ENCODE measurements at regions not wholly inside any gene's neighbourhood (a gene's known extent, or its start where the extent isn't known, plus 50 kb on each side); places are given as distances from the start of the nearest gene placed in this dataset.

DNA sequence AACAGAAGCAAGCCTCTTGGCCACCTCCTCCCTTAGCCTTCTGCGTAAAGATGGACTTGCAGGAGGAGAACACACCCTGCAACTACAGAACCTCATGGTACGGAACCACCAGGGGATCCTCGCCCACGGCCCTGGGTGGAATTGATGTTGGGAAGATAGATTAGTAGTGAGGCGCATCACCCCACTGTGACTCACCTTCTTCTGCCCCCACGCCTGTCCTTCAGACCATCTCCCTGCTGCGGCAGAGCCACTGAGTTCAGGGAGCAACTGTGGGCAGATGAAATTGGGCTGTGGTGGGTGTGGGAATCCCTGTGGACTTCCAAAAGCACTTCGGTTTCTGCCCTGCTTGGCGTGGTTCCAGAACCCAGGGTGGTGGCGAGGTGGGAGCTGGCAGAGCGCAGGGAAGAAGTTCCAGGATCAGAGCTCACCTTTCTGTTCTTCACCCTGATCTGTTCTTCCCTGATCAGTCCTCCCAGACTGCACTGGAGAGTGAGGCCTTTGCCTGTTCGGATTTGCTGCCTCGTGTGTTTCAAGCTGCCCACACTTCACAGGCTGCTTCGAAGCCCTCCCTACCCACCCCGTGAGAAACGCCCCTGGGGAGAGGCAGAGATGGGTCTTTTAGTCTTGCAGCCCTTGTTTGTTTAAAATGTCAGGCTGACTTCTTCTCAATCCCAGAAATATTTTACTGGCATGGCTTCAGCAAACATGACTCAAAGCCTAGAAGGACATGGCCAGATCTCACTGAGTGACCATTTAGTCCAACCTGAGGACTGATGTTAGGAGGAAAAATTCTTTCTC is 92.8 kb upstream of the MLN start:
- H3K4me3 ChIP-seq (ENCODE audit: insufficient read depth, low read depth, low read length), result no peak overlapping the region
- no peaks in the 10 kb centered on the region for H3K36me3 ChIP-seq (ENCODE audit: control insufficient read depth, insufficient read depth, low read length)
- no peak overlapping the region for H3K27ac ChIP-seq (ENCODE audit: insufficient read depth, low read depth, low read length, poor library complexity, severe bottlenecking)
- WGBS, 2 experiments, result 91% methylated on average over 16 of the region's 16 CpGs
- no peaks in the 10 kb centered on the region for H3K9me3 ChIP-seq (ENCODE audit: control insufficient read depth, low read length)
- no peaks in the 10 kb centered on the region for H3K27me3 ChIP-seq (ENCODE audit: control insufficient read depth, insufficient read depth, low read length, poor library complexity, severe bottlenecking)
- H3K4me1 ChIP-seq (ENCODE audit: control insufficient read depth, insufficient read depth, low read length), result no peaks in the 10 kb centered on the region

DNA sequence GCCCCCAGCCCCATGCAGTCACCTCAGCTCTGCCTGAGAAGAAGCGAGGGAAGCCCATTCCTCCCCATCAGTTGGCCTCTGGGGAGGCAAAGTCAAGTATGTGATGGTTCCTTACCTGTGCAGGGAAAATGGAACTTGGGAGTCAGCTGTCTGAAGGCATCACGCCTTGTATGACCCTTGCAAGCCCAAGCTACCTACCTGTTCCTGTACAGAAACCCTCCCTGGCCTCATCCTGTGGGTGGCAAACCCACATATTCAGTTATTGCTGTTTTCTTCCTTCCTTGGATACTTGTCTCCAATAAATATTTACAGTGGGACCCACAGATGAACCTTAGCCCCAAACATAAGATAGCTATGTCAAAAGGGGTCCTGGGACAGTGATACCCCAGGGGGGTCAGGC is 92.2 kb upstream of the MLN start:
- H3K27me3 ChIP-seq (ENCODE audit: control insufficient read depth, insufficient read depth, low read length, poor library complexity, severe bottlenecking), result no peaks in the 10 kb centered on the region
- H3K36me3 ChIP-seq (ENCODE audit: control insufficient read depth, insufficient read depth, low read length), result no peaks in the 10 kb centered on the region
- no peaks in the 10 kb centered on the region for H3K4me1 ChIP-seq (ENCODE audit: control insufficient read depth, insufficient read depth, low read length)
- H3K9me3 ChIP-seq (ENCODE audit: control insufficient read depth, low read length), result no peaks in the 10 kb centered on the region
- WGBS, 2 experiments, result 93 to 94% methylated on average over 2 of the region's 2 CpGs
- H3K4me3 ChIP-seq (ENCODE audit: insufficient read depth, low read depth, low read length), result no peak overlapping the region
- H3K27ac ChIP-seq (ENCODE audit: insufficient read depth, low read depth, low read length, poor library complexity, severe bottlenecking), result no peak overlapping the region

DNA sequence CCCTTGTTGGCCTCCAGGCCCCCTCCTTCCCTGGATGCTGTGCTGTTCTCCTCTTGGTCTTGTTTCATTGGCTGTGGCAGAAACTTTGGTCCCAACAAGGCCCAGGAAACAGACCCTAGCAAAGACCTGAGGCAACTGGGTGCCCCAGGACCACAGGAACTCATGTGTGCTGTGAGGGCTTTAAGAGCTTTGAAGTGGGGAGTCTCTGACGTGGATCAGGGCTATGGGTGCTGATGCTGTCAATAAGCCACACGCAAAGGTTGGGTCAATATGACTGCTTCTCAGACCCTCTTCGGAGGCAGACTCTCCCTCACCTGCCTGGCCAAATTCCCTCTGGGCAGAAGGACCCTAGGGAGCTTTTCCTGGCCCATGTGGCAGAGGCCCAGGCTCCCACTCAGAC is 91.5 kb upstream of the MLN start:
- no peaks in the 10 kb centered on the region for H3K4me1 ChIP-seq (ENCODE audit: control insufficient read depth, insufficient read depth, low read length)
- 92 to 94% methylated on average over 3 of the region's 3 CpGs for WGBS, 2 experiments
- H3K36me3 ChIP-seq (ENCODE audit: control insufficient read depth, insufficient read depth, low read length), result no peaks in the 10 kb centered on the region
- no peaks in the 10 kb centered on the region for H3K9me3 ChIP-seq (ENCODE audit: control insufficient read depth, low read length)
- H3K4me3 ChIP-seq (ENCODE audit: insufficient read depth, low read depth, low read length), result no peak overlapping the region
- H3K27me3 ChIP-seq (ENCODE audit: control insufficient read depth, insufficient read depth, low read length, poor library complexity, severe bottlenecking), result no peaks in the 10 kb centered on the region
- H3K27ac ChIP-seq (ENCODE audit: insufficient read depth, low read depth, low read length, poor library complexity, severe bottlenecking), result no peak overlapping the region

DNA sequence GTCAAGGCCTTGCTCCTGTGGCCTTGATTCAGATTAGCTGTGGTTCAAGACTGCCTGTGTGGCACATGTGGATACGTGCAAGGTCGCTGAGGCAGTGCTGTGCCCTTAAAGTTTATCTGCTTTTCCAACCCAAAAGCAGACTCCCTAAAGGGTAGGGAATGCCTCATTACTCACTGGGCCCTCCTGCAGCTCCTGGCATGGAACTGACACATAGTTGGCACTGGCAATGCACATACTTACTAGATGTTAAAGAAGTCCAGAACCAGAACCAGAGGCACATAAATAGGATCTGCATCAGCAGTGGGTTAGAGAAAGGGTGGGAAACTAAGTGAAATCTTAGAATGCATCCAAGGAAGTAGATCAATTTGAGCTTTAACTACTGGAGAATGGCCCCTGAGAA is 90.6 kb upstream of the MLN start:
- 91 to 95% methylated on average over 2 of the region's 2 CpGs for WGBS, 2 experiments
- H3K36me3 ChIP-seq (ENCODE audit: control insufficient read depth, insufficient read depth, low read length), result no peaks in the 10 kb centered on the region
- H3K4me3 ChIP-seq (ENCODE audit: insufficient read depth, low read depth, low read length), result no peak overlapping the region
- no peak overlapping the region for H3K27ac ChIP-seq (ENCODE audit: insufficient read depth, low read depth, low read length, poor library complexity, severe bottlenecking)
- no peaks in the 10 kb centered on the region for H3K4me1 ChIP-seq (ENCODE audit: control insufficient read depth, insufficient read depth, low read length)
- H3K9me3 ChIP-seq (ENCODE audit: control insufficient read depth, low read length), result no peaks in the 10 kb centered on the region
- H3K27me3 ChIP-seq (ENCODE audit: control insufficient read depth, insufficient read depth, low read length, poor library complexity, severe bottlenecking), result no peaks in the 10 kb centered on the region

DNA sequence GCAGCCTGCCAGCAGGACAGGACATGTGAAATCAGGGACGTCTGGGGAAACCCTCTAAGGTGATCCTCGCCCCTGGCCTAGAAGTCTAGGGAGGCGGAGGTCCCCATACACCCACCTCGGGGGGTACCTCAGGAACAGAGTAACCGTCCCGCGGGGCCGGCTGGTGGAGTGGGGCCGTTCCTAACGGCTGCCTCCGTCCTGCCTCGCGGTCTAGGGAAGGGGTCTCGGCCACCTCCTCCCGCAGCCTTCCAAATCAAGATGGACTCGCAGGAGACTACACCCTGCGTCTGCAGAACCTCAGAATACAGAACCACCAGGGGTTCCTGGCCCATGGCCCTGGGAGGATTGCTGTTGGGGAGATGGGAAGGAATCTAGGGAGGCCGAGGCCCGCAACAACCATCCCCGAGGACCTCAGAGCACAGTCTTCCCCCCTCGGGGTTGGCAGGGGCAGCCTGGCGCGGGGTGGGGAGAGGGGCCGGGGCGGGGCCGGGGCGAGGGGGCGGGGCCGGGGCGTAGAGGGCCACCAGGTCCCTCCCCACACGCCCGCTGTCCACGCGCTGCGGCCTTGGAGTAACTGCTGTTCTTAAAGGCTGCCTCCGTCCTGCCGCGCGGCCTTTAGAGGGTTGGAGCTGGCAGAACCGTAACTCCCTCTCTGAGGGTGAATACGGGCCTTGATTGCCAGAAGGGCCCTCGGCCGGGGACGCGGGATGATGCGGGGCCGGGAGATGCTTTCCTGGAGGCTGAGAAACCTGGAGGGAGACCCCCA is 89.0 kb upstream of the MLN start:
- H3K4me3 ChIP-seq (ENCODE audit: insufficient read depth, low read depth, low read length), result no peak overlapping the region
- H3K27ac ChIP-seq (ENCODE audit: insufficient read depth, low read depth, low read length, poor library complexity, severe bottlenecking), result no peak overlapping the region
- H3K27me3 ChIP-seq (ENCODE audit: control insufficient read depth, insufficient read depth, low read length, poor library complexity, severe bottlenecking), result no peaks in the 10 kb centered on the region
- H3K9me3 ChIP-seq (ENCODE audit: control insufficient read depth, low read length), result no peaks in the 10 kb centered on the region
- 94 to 95% methylated on average over 47 of the region's 47 CpGs for WGBS, 2 experiments
- H3K36me3 ChIP-seq (ENCODE audit: control insufficient read depth, insufficient read depth, low read length), result no peaks in the 10 kb centered on the region
- no peaks in the 10 kb centered on the region for H3K4me1 ChIP-seq (ENCODE audit: control insufficient read depth, insufficient read depth, low read length)

GRCh38 chr6:33888664-33889200 is 84.9 kb upstream of the MLN start:
- Histone ChIP-seq H3K27ac (ENCODE audit: insufficient read depth, low read depth, low read length, poor library complexity, severe bottlenecking) (no peak overlapping the region), H3K36me3 (ENCODE audit: control insufficient read depth, insufficient read depth, low read length) (no peaks in the 10 kb centered on the region), H3K9me3 (ENCODE audit: control insufficient read depth, low read length) (no peaks in the 10 kb centered on the region), H3K27me3 (ENCODE audit: control insufficient read depth, insufficient read depth, low read length, poor library complexity, severe bottlenecking) (no peaks in the 10 kb centered on the region), H3K4me3 (ENCODE audit: insufficient read depth, low read depth, low read length) (no peak overlapping the region), H3K4me1 (ENCODE audit: control insufficient read depth, insufficient read depth, low read length) (no peaks in the 10 kb centered on the region)
- 89 to 90% methylated on average over 9 of the region's 9 CpGs for WGBS, 2 experiments

GRCh38 chr6:33888183-33888582 is 84.4 kb upstream of the MLN start:
- Histone ChIP-seq H3K36me3 (ENCODE audit: control insufficient read depth, insufficient read depth, low read length) (no peaks in the 10 kb centered on the region), H3K4me1 (ENCODE audit: control insufficient read depth, insufficient read depth, low read length) (no peaks in the 10 kb centered on the region), H3K27me3 (ENCODE audit: control insufficient read depth, insufficient read depth, low read length, poor library complexity, severe bottlenecking) (no peaks in the 10 kb centered on the region), H3K9me3 (ENCODE audit: control insufficient read depth, low read length) (no peaks in the 10 kb centered on the region), H3K4me3 (ENCODE audit: insufficient read depth, low read depth, low read length) (no peak overlapping the region), H3K27ac (ENCODE audit: insufficient read depth, low read depth, low read length, poor library complexity, severe bottlenecking) (no peak overlapping the region)
- 88% methylated on average over 10 of the region's 10 CpGs for WGBS, 2 experiments

GRCh38 chr6:33886673-33887144 is 82.9 kb upstream of the MLN start:
- Histone ChIP-seq H3K4me1 (ENCODE audit: control insufficient read depth, insufficient read depth, low read length) (peaks cover under 1% of the 10 kb centered on the region), H3K27me3 (ENCODE audit: control insufficient read depth, insufficient read depth, low read length, poor library complexity, severe bottlenecking) (no peaks in the 10 kb centered on the region), H3K36me3 (ENCODE audit: control insufficient read depth, insufficient read depth, low read length) (no peaks in the 10 kb centered on the region), H3K4me3 (ENCODE audit: insufficient read depth, low read depth, low read length) (no peak overlapping the region), H3K27ac (ENCODE audit: insufficient read depth, low read depth, low read length, poor library complexity, severe bottlenecking) (no peak overlapping the region), H3K9me3 (ENCODE audit: control insufficient read depth, low read length) (no peaks in the 10 kb centered on the region)
- 90 to 94% methylated on average over 11 of the region's 11 CpGs for WGBS, 2 experiments

DNA sequence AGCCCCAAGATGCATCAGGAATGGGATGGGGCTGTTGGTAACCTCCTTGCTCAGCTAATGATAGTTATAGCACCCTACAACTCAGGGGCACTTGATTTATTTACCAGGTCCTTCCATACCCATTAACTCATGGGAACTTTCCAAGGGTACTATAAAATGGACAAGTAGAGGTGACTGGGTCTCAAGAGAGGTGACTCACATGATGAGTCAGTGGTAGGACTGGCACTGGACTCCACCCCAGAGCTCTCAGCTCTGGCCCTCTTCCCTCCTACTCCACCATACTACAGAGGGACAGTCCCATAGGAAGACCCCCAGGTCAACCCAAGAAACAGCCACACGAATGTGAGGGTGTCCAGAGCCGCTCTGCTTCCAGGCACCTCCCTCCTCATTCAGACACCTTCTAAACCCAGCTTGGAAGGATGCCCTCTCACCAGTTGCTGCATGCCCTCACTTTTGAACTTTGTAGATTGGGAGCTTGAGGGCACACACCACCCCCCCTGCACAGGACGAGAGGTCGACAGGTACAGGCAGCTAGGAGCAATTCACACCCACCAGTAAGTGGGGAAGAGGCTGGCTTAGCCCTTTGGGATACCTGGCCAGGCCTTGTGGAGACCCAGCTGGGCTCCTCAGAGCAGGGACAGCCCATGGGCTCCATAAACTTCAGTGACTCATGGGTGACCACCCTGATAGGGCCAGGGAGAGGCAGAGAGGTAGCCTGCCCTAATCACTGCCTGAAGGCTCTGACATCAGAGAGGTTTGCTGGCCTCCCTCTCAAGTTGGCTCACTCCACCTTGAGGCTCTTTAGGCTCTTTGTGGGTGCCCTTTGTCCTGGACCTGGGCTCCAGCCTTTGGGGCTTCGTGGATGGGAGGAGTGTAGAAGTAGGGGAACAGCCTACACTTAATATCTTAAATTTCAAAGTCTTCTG is 81.6 kb upstream of the MLN start:
- no peaks in the 10 kb centered on the region for H3K9me3 ChIP-seq (ENCODE audit: control insufficient read depth, low read length)
- no peaks in the 10 kb centered on the region for H3K27me3 ChIP-seq (ENCODE audit: control insufficient read depth, insufficient read depth, low read length, poor library complexity, severe bottlenecking)
- H3K27ac ChIP-seq (ENCODE audit: insufficient read depth, low read depth, low read length, poor library complexity, severe bottlenecking), result no peak overlapping the region
- H3K36me3 ChIP-seq (ENCODE audit: control insufficient read depth, insufficient read depth, low read length), result no peaks in the 10 kb centered on the region
- H3K4me3 ChIP-seq (ENCODE audit: insufficient read depth, low read depth, low read length), result no peak overlapping the region
- H3K4me1 ChIP-seq (ENCODE audit: control insufficient read depth, insufficient read depth, low read length), result peaks cover 8% of the 10 kb centered on the region
- WGBS, 2 experiments, result 88 to 94% methylated on average over 4 of the region's 5 CpGs

Measured in ectodermal cell (in vitro differentiated cells).